Gastroesophageal sphincter (tissue), 3 donors: ENCODE measurements at regions not wholly inside any gene's neighbourhood (a gene's known extent, or its start where the extent isn't known, plus 50 kb on each side); places are given as distances from the start of the nearest gene placed in this dataset.

Experiments used
- CTCF ChIP-seq, 4 experiments: fragments of 200-600 bp in 2 of 4; fragments of 450-650 bp in 2 of 4; sonication (generic) in 1 of 4; IDR thresholded peaks; one replicate each; pipeline ENCODE4 v1.5.1; 2017 to 2019; ENCODE audit warnings: antibody characterized with exemption in 4 of 4, mild to moderate bottlenecking in 2 of 4, moderate library complexity in 2 of 4
- POLR2AphosphoS5 ChIP-seq: sonication (generic); formaldehyde crosslinking; IDR thresholded peaks from one replicate; pipeline ENCODE4 v1.6.1; 2017; ENCODE audit warnings: antibody characterized with exemption

DNA sequence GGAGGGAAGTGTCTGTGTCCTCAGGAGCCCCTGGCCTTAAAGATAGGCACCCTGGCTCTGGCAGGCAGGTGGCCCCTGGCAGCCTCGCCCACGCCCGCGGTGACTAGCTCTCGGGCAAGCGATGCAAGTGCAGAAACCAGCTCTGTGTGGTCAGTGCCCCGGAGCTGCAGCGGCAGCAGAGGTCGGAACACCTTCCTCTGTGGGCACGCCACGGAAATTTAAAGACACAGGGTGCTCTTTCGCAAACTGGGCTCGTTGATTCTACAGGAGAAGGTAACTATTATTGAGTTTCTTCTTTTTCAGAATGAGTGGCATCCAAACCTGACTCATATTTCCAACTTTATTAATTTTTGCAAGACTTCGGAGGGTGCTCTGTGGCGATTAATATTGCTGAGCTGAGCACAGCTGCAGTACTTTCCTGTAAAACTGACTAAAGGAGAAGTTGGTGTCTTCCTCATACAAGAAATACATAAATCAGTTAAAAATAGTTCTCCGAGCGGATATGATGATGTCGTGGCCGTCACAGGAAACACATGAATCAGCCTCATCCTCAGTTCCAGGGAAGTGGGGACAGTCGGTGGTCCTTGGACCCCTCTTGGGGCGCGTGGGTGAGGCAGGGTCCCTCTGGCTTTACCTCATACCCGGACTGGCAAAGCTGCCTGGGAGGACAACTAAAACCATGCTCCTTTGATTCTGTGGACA is 120.2 kb downstream of the METRNL start:
- TF ChIP-seq CTCF (IDR thresholded peaks at IDR 0.05) (no peak), POLR2AphosphoS5 (peak; percentile 22)
